T-cell (primary cell): ENCODE measurements at regions not wholly inside any gene's neighbourhood (a gene's known extent, or its start where the extent isn't known, plus 50 kb on each side); places are given as distances from the start of the nearest gene placed in this dataset.

Experiments
- ATAC-seq, 4 experiments: fragments of 200-7000 bp in 3 of 4; fragments of 150-1000 bp in 1 of 4; cut with Tn5 transposase; replicated peaks in 1 of 4; 1 replicate in 3 of 4; 2 replicates in 1 of 4; pipeline ENCODE4 v1.10.0; 2021; ENCODE audit warnings: moderate library complexity in 3 of 4, mild to moderate bottlenecking in 2 of 4, moderate number of reproducible peaks in 1 of 4
- CTCF ChIA-PET, 2 donors: fragments of 300-600 bp; sonication (Branson Sonifier 250); formaldehyde crosslinking; loops; one replicate each; lab custom pipeline; 2022; ENCODE audit warnings: antibody characterized with exemption in 2 of 2; lab: Charles Lee
- POLR2A ChIA-PET, 2 donors: fragments of 300-600 bp; sonication (Branson Sonifier 250); formaldehyde crosslinking; loops; one replicate each; lab custom pipeline; 2022; ENCODE audit warnings: antibody characterized with exemption in 2 of 2; lab: Charles Lee
- DNase-seq, 35 experiments: peaks; one replicate each; pipeline versions ENCODE4 v3.0.0 to v3.0.0-alpha.2; 2013 to 2023
- H3K27ac ChIP-seq: one replicate; pipeline ENCODE4 v1.5.1; 2013; ENCODE audit warnings: low read length
- H3K27me3 ChIP-seq, 2 experiments: replicated peaks in 1 of 2; 1 replicate in 1 of 2; 2 replicates in 1 of 2; pipeline versions ENCODE4 v1.6.1 to v1.7.0; 2013; ENCODE audit warnings: low read length in 1 of 2, mixed read lengths in 1 of 2; ENCODE audit not compliant: control insufficient read depth in 2 of 2, insufficient read depth in 2 of 2; ENCODE audit errors: extremely low read depth in 1 of 2
- H3K36me3 ChIP-seq, 2 donors: 1 replicate in 1 of 2; 2 replicates in 1 of 2; pipeline versions ENCODE4 v1.6.1 to v1.7.0; 2013; ENCODE audit warnings: low read length in 1 of 2; ENCODE audit not compliant: control insufficient read depth in 2 of 2, insufficient read depth in 1 of 2; ENCODE audit errors: extremely low read depth in 1 of 2
- H3K4me1 ChIP-seq, 2 experiments: 1 replicate in 1 of 2; 2 replicates in 1 of 2; pipeline versions ENCODE4 v1.6.1 to v1.7.0; 2013; ENCODE audit warnings: low read length in 2 of 2, mixed read lengths in 1 of 2; ENCODE audit not compliant: insufficient read depth in 2 of 2, control insufficient read depth in 1 of 2; ENCODE audit errors: extremely low read depth in 1 of 2
- H3K4me3 ChIP-seq, 2 donors: 1 replicate in 1 of 2; 2 replicates in 1 of 2; pipeline versions ENCODE4 v1.5.1 to v1.7.0; 2013; ENCODE audit warnings: mild to moderate bottlenecking in 2 of 2, low read length in 1 of 2, moderate library complexity in 1 of 2; ENCODE audit not compliant: control insufficient read depth in 1 of 2; ENCODE audit errors: extremely low read depth in 1 of 2
- H3K9me3 ChIP-seq: 2 replicates; pipeline ENCODE4 v1.7.0; 2013
- H3K27ac Mint-ChIP-seq, 2 donors: one replicate each; pipeline ENCODE4 v1.8.0; 2020 to 2021; ENCODE audit warnings: mild to moderate bottlenecking in 2 of 2, mixed read lengths in 2 of 2
- H3K27me3 Mint-ChIP-seq, 2 donors: one replicate each; pipeline ENCODE4 v1.8.0; 2021 to 2022; ENCODE audit warnings: mixed read lengths in 2 of 2
- H3K36me3 Mint-ChIP-seq: one replicate; pipeline ENCODE4 v1.8.0; 2021; ENCODE audit warnings: mixed read lengths
- H3K4me1 Mint-ChIP-seq, 3 donors: one replicate each; pipeline ENCODE4 v1.8.0; 2020 to 2022; ENCODE audit warnings: mixed read lengths in 3 of 3, mild to moderate bottlenecking in 1 of 3
- H3K4me3 Mint-ChIP-seq, 3 donors: one replicate each; pipeline ENCODE4 v1.8.0; 2020 to 2022; ENCODE audit warnings: mild to moderate bottlenecking in 3 of 3, mixed read lengths in 3 of 3, moderate library complexity in 3 of 3
- H3K9me3 Mint-ChIP-seq, 3 donors: one replicate each; pipeline ENCODE4 v1.8.0; 2020 to 2022; ENCODE audit warnings: mixed read lengths in 3 of 3
- WGBS: methylation state at CpG from one replicate; pipeline ENCODE4 v1.1.5; 2013; ENCODE audit warnings: missing lambda C conversion rate; ENCODE audit not compliant: insufficient coverage; 5-methylcytosine and 5-hydroxymethylcytosine counted together

DNA sequence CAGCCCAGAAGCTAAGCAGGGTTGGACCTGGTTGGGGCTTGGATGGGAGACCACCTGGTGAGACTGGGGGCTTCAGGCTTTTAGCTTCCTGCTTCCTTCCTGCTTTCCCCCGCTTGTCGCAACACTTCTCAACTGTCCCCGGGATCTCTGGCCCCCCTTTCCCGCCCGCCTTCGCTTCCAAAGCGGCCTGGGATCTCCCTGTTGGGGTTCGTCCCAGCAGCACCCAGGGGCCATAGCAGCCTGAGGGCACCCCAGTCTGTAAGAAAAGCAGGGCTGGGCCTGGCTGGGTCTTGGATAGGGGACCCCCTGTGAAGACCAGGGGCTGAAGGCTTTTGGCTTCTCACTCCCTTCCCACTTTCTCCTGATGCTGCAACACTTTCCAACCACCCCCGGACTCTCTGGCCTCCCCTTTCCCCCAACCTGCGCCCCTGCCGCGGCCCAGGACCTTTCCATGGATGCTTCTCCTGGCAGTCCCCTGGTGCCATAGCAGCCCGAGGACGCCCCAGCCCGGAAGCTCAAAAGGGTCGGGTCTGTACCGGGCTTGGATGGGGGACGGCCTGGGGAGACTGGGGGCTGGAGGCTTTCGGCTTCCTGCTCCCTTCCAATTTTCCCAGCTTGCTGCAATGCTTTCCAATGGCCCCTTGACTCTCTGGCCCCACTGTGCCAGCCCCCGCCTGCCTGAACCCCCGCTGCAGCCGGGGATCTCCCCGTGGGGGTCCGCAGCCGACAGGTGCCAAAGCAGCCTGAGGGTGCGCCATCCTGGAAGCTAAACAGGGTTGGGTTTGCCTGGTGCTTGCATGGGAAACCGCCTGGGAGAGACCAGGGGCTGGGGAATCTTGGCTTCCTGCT is 2276.2 kb downstream of the TP53TG3F start:
- Mint-ChIP-seq H3K36me3 (no peaks in the 10 kb centered on the region), H3K4me1 (no peaks in the 10 kb centered on the region), H3K27me3 (no peaks in the 10 kb centered on the region), H3K9me3 (peaks cover 55 to 64% (median 63%) of the 10 kb centered on the region in 3 donors), H3K27ac (no peak overlapping the region), H3K4me3 (no peak overlapping the region)
- ATAC-seq (no peak), DNase-seq (no peak)
- Histone ChIP-seq H3K9me3 (no peaks in the 10 kb centered on the region), H3K4me1 (no peaks in the 10 kb centered on the region), H3K36me3 (no peaks in the 10 kb centered on the region), H3K27me3 (no peaks in the 10 kb centered on the region), H3K4me3 (peak overlapping the region in 1 of 2 donors; percentile 32), H3K27ac (no peak overlapping the region)
- WGBS, result 89% methylated on average over 25 of the region's 27 CpGs
- ChIA-PET POLR2A (no interaction called here), CTCF (no interaction called here)

GRCh38 chr16:35736546-35736945 is 2277.1 kb downstream of the TP53TG3F start:
- no peak overlapping the region for H3K4me3 Mint-ChIP-seq
- ATAC-seq (no peak), DNase-seq (no peak)
- POLR2A ChIA-PET, result no interaction called here
- H3K9me3 Mint-ChIP-seq, result peaks cover 58 to 65% (median 64%) of the 10 kb centered on the region in 3 donors
- no peaks in the 10 kb centered on the region for H3K36me3 Mint-ChIP-seq
- Histone ChIP-seq H3K27me3 (no peaks in the 10 kb centered on the region), H3K9me3 (no peaks in the 10 kb centered on the region), H3K36me3 (no peaks in the 10 kb centered on the region), H3K4me1 (no peaks in the 10 kb centered on the region), H3K27ac (no peak overlapping the region), H3K4me3 (no peak overlapping the region)
- CTCF ChIA-PET, result no interaction called here
- no peak overlapping the region for H3K27ac Mint-ChIP-seq
- no peaks in the 10 kb centered on the region for H3K4me1 Mint-ChIP-seq
- no CpG with 5 or more reads among the region's 2 CpGs for WGBS
- H3K27me3 Mint-ChIP-seq, result no peaks in the 10 kb centered on the region

DNA sequence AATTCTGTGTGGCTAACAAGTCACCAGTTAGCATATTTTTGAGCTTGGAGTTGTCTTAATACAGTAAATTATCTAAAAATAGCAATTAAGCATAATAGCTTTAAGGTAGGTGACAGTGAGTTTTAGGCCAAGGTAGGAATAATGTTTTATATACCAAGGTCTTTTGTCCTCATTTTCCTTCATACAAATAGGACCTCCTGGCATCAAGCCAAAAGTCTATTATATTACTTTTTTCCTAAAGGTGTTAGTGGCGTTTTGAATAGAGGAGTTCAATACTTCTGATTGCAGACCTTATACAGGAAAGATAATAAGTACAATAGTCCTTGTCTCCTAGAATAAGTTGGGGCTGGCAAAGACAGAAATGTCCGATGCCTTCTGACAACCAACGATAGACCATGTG is 2277.7 kb downstream of the TP53TG3F start:
- ChIA-PET POLR2A (no interaction called here), CTCF (no interaction called here)
- Mint-ChIP-seq H3K4me1 (no peaks in the 10 kb centered on the region), H3K9me3 (peaks cover 63 to 67% (median 67%) of the 10 kb centered on the region in 3 donors), H3K4me3 (no peak overlapping the region), H3K27ac (no peak overlapping the region), H3K36me3 (no peaks in the 10 kb centered on the region), H3K27me3 (no peaks in the 10 kb centered on the region)
- WGBS, result 100% methylated on average over 2 of the region's 3 CpGs
- DNase-seq (no peak), ATAC-seq (no peak)
- no peaks in the 10 kb centered on the region for H3K4me1 ChIP-seq
- no peaks in the 10 kb centered on the region for H3K36me3 ChIP-seq
- H3K4me3 ChIP-seq, result no peak overlapping the region
- no peaks in the 10 kb centered on the region for H3K9me3 ChIP-seq
- no peaks in the 10 kb centered on the region for H3K27me3 ChIP-seq
- H3K27ac ChIP-seq, result no peak overlapping the region

DNA sequence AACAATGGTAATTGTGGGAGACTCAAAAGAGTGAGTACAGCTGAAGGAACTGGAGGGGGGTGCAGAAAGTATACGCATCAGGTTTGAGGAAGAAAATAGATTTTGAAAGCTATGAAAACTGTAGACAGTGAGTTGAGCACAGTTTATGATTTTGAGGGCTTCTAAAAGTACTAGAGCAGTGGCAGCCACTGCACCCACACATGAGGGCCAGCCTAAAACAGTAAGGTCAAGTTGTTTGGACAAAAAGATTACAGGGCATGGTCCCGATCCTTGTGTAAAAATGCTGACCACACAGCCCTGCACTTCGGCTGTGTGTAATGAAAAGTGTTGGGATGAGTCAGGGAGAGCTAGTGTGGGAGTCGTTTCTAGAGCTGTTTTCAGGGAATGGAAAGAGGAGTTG is 2282.1 kb downstream of the TP53TG3F start:
- H3K4me1 ChIP-seq, result no peaks in the 10 kb centered on the region
- no peak overlapping the region for H3K4me3 ChIP-seq
- 78% methylated on average over 3 of the region's 4 CpGs for WGBS
- ChIA-PET POLR2A (no interaction called here), CTCF (no interaction called here)
- Mint-ChIP-seq H3K27ac (no peak overlapping the region), H3K27me3 (no peaks in the 10 kb centered on the region), H3K4me3 (no peak overlapping the region), H3K4me1 (no peaks in the 10 kb centered on the region), H3K9me3 (peaks cover 73 to 78% (median 73%) of the 10 kb centered on the region in 3 donors), H3K36me3 (no peaks in the 10 kb centered on the region)
- no peaks in the 10 kb centered on the region for H3K36me3 ChIP-seq
- H3K27ac ChIP-seq, result no peak overlapping the region
- H3K27me3 ChIP-seq, result no peaks in the 10 kb centered on the region
- ATAC-seq (no peak), DNase-seq (no peak)
- no peaks in the 10 kb centered on the region for H3K9me3 ChIP-seq

DNA sequence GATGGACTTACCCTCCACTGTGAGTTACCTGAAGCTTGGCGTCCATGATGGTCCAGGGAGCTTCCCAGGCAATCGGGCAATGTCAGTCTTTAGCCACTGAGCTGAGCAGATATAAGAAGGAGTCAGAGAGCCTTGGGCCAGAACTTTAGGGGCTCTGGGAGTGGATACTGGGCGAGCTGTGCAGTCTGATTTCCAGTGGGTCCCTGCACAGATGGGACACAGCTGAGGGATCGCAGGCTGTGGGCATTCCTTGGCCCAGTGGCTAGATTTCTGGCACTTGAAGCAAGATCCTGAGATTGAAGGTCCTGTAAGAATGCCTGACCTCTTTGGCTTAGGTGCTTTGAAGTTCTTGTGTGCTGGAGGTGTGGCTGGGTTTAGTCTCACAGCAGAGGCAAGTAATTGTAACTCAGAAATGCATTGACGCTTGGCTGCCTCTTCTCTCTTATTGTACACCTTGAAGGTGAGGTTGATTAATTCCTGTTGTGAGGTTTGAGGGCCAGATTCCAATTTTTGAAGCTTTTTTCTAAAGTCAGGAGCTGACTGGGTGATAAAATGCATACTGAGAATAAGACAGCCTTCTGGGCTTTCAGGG is 2283.8 kb downstream of the TP53TG3F start:
- ChIA-PET POLR2A (no interaction called here), CTCF (no interaction called here)
- H3K27ac Mint-ChIP-seq, result no peak overlapping the region
- no peak for ATAC-seq
- DNase-seq, result no peak
- no peaks in the 10 kb centered on the region for H3K27me3 Mint-ChIP-seq
- no peaks in the 10 kb centered on the region for H3K36me3 Mint-ChIP-seq
- H3K4me3 ChIP-seq, result no peak overlapping the region
- H3K4me1 ChIP-seq, result no peaks in the 10 kb centered on the region
- no peaks in the 10 kb centered on the region for H3K4me1 Mint-ChIP-seq
- H3K4me3 Mint-ChIP-seq, result no peak overlapping the region
- H3K9me3 ChIP-seq, result no peaks in the 10 kb centered on the region
- no peaks in the 10 kb centered on the region for H3K36me3 ChIP-seq
- peaks cover 68 to 74% (median 68%) of the 10 kb centered on the region in 3 donors for H3K9me3 Mint-ChIP-seq
- 44% methylated on average over 4 of the region's 5 CpGs for WGBS
- no peak overlapping the region for H3K27ac ChIP-seq
- no peaks in the 10 kb centered on the region for H3K27me3 ChIP-seq

- ATAC-seq (no peak), DNase-seq (no peak)
- Histone ChIP-seq H3K4me3 (no peak overlapping the region), H3K36me3 (no peaks in the 10 kb centered on the region), H3K9me3 (no peaks in the 10 kb centered on the region), H3K27me3 (no peaks in the 10 kb centered on the region), H3K27ac (no peak overlapping the region), H3K4me1 (no peaks in the 10 kb centered on the region)
- H3K27ac Mint-ChIP-seq, result no peak overlapping the region
- ChIA-PET POLR2A (no interaction called here), CTCF (no interaction called here)
- 53% methylated on average over 4 of the region's 4 CpGs for WGBS
- H3K36me3 Mint-ChIP-seq, result no peaks in the 10 kb centered on the region
- peaks cover 60 to 65% (median 60%) of the 10 kb centered on the region in 3 donors for H3K9me3 Mint-ChIP-seq
- H3K4me3 Mint-ChIP-seq, result no peak overlapping the region
- H3K27me3 Mint-ChIP-seq, result no peaks in the 10 kb centered on the region
- no peaks in the 10 kb centered on the region for H3K4me1 Mint-ChIP-seq
These were observed 2284.7 kb downstream of the TP53TG3F start for GRCh38 chr16:35744084-35744483.
